DOHH2 (cell line): ENCODE measurements at regions not wholly inside any gene's neighbourhood (a gene's known extent, or its start where the extent isn't known, plus 50 kb on each side); places are given as distances from the start of the nearest gene placed in this dataset.

Experiments
- EZH2phosphoT487 ChIP-seq: fragments of 200-600 bp; sonication (generic); IDR thresholded peaks from 2 replicates; pipeline ENCODE4 v1.6.1; 2017; ENCODE audit warnings: borderline replicate concordance, mild to moderate bottlenecking, antibody characterized with exemption, low read length, moderate library complexity, mixed read lengths
- TF ChIP-seq, protein P1 (sequence below): fragments of 200-600 bp; sonication (generic); IDR thresholded peaks from one replicate; pipeline ENCODE4 v1.5.1; 2014; ENCODE audit warnings: antibody characterized with exemption, mild to moderate bottlenecking, low read depth, low read length; ENCODE audit not compliant: poor library complexity, severe bottlenecking

- TF ChIP-seq, protein P1, sequence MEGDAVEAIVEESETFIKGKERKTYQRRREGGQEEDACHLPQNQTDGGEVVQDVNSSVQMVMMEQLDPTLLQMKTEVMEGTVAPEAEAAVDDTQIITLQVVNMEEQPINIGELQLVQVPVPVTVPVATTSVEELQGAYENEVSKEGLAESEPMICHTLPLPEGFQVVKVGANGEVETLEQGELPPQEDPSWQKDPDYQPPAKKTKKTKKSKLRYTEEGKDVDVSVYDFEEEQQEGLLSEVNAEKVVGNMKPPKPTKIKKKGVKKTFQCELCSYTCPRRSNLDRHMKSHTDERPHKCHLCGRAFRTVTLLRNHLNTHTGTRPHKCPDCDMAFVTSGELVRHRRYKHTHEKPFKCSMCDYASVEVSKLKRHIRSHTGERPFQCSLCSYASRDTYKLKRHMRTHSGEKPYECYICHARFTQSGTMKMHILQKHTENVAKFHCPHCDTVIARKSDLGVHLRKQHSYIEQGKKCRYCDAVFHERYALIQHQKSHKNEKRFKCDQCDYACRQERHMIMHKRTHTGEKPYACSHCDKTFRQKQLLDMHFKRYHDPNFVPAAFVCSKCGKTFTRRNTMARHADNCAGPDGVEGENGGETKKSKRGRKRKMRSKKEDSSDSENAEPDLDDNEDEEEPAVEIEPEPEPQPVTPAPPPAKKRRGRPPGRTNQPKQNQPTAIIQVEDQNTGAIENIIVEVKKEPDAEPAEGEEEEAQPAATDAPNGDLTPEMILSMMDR = no peak
- no peak for TF ChIP-seq EZH2phosphoT487
Observed at GRCh38 chr14:56887216-56887615, 76.9 kb upstream of the OTX2 start.
